CD8-positive, alpha-beta memory T cell (primary cell): ENCODE measurements at regions not wholly inside any gene's neighbourhood (a gene's known extent, or its start where the extent isn't known, plus 50 kb on each side); places are given as distances from the start of the nearest gene placed in this dataset.

ENCODE experiments used
- CTCF ChIA-PET: fragments of 350-600 bp; sonication (Branson Sonifier 250); formaldehyde crosslinking; loops from one replicate; lab custom pipeline; 2021; ENCODE audit warnings: antibody characterized with exemption; lab: Charles Lee
- POLR2A ChIA-PET: fragments of 350-600 bp; sonication (Branson Sonifier 250); formaldehyde crosslinking; loops from one replicate; lab custom pipeline; 2021; ENCODE audit warnings: antibody characterized with exemption; lab: Charles Lee
- DNase-seq, 5 donors: peaks; one replicate each; pipeline versions ENCODE4 v3.0.0 to v3.0.0-alpha.2; 2020 to 2022; ENCODE audit warnings: mixed read lengths in 1 of 5
- H3K27ac ChIP-seq: one replicate; pipeline ENCODE4 v1.7.0; 2013; ENCODE audit warnings: low read depth, mild to moderate bottlenecking, low read length, moderate library complexity
- H3K27me3 ChIP-seq: 2 replicates; pipeline ENCODE4 v1.7.0; 2013; ENCODE audit warnings: low read length, mild to moderate bottlenecking; ENCODE audit not compliant: insufficient read depth, poor library complexity, severe bottlenecking
- H3K36me3 ChIP-seq: 2 replicates; pipeline ENCODE4 v1.7.0; 2013; ENCODE audit warnings: mild to moderate bottlenecking, low read length, moderate library complexity; ENCODE audit not compliant: insufficient read depth
- H3K4me1 ChIP-seq: 2 replicates; pipeline ENCODE4 v1.7.0; 2013; ENCODE audit warnings: mild to moderate bottlenecking, low read length, moderate library complexity; ENCODE audit not compliant: insufficient read depth
- H3K4me3 ChIP-seq: 2 replicates; pipeline ENCODE4 v1.7.0; 2013; ENCODE audit warnings: mild to moderate bottlenecking, low read length
- H3K9me3 ChIP-seq: 2 replicates; pipeline ENCODE4 v1.7.0; 2013; ENCODE audit warnings: mild to moderate bottlenecking, low read length
- H3K27ac Mint-ChIP-seq, 8 donors: one replicate each; pipeline ENCODE4 v1.8.0; 2020 to 2021; ENCODE audit warnings: mixed read lengths in 8 of 8, mild to moderate bottlenecking in 6 of 8, inconsistent platforms in 3 of 8, moderate library complexity in 3 of 8
- H3K27me3 Mint-ChIP-seq, 2 donors: one replicate each; pipeline ENCODE4 v1.8.0; 2020 to 2021; ENCODE audit warnings: mixed read lengths in 2 of 2, mild to moderate bottlenecking in 1 of 2, moderate library complexity in 1 of 2
- H3K36me3 Mint-ChIP-seq, 3 donors: one replicate each; pipeline ENCODE4 v1.8.0; 2020 to 2021; ENCODE audit warnings: mixed read lengths in 3 of 3, inconsistent platforms in 1 of 3, mild to moderate bottlenecking in 1 of 3
- H3K4me1 Mint-ChIP-seq, 3 donors: one replicate each; pipeline ENCODE4 v1.8.0; 2020 to 2021; ENCODE audit warnings: mixed read lengths in 3 of 3, inconsistent platforms in 1 of 3, mild to moderate bottlenecking in 1 of 3
- H3K4me3 Mint-ChIP-seq, 7 donors: one replicate each; pipeline ENCODE4 v1.8.0; 2020 to 2021; ENCODE audit warnings: mixed read lengths in 7 of 7, mild to moderate bottlenecking in 6 of 7, moderate library complexity in 4 of 7, inconsistent platforms in 2 of 7
- H3K9me3 Mint-ChIP-seq, 5 donors: one replicate each; pipeline ENCODE4 v1.8.0; 2020 to 2022; ENCODE audit warnings: mixed read lengths in 5 of 5, mild to moderate bottlenecking in 3 of 5, moderate library complexity in 2 of 5, inconsistent platforms in 1 of 5

DNA sequence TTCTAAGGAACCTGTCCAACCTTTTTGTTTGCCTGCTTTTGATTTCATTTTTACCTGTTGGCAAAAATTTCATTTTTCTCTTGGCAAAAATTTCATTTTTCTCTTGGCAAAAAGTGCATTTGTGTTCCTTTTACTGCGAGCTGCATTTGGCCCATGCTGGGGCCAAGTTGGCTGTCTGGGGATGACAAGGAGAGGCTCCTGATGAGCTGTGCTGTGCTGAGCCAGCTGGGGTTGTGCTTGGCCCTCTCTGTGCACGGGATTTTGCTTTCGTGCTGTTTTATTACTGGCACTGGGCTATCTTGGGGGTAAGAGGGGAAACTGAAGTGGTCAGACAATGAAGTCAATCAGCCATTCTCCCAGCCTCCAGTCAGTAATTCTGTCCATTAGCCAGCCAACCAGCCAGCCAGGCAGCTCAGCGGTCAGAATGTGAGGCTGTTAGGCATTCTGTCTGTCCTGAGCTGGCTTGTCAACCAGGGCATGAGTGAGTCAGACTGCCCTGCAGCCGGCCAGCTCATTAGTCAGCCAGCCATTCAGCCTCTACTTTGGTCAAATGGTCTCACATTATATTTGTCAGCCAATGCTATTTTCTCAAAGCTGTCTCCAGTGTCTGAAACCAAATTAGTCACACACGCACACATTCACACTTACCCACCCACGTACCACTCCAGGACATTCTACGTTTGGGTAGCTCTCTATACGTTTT lies 56.9 kb upstream of the PRPS1 start:
- no peaks in the 10 kb centered on the region for H3K36me3 ChIP-seq
- no peaks in the 10 kb centered on the region for H3K27me3 ChIP-seq
- no peak overlapping the region for H3K4me3 ChIP-seq
- no peak for DNase-seq
- no peaks in the 10 kb centered on the region for H3K4me1 Mint-ChIP-seq
- no peaks in the 10 kb centered on the region for H3K4me1 ChIP-seq
- peaks cover 0 to 6% of the 10 kb centered on the region in 2 donors for H3K27me3 Mint-ChIP-seq
- H3K9me3 ChIP-seq, result no peaks in the 10 kb centered on the region
- peak overlapping the region in 1 of 8 donors; percentile 79 for H3K27ac Mint-ChIP-seq
- no peak overlapping the region for H3K27ac ChIP-seq
- ChIA-PET POLR2A (no interaction called here), CTCF (no interaction called here)
- no peaks in the 10 kb centered on the region for H3K9me3 Mint-ChIP-seq
- H3K36me3 Mint-ChIP-seq, result peaks cover 0 to 2% (median 1%) of the 10 kb centered on the region in 3 donors
- no peak overlapping the region for H3K4me3 Mint-ChIP-seq

DNA sequence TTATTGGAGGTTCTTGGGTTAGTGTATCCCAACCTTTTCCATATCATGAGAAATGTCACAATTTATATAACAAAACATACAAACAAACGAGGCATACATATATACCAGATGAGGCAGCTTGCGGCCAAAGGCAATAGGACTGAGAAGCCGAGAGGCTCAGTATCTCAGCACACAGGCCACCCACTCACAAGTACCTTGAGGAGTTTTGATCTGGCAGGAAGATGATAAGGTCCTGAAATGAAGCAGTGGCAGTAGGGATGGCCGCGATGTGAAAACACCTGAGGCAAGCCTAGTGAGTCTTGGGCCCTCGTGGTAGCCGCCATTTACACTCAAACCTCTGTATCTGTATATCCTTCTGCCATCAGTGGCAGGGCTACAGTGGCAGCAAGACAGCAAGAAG lies 55.3 kb upstream of the PRPS1 start:
- H3K4me1 Mint-ChIP-seq, result no peaks in the 10 kb centered on the region
- H3K4me3 ChIP-seq, result no peak overlapping the region
- CTCF ChIA-PET, result no interaction called here
- no peak overlapping the region for H3K27ac Mint-ChIP-seq
- no peak overlapping the region for H3K27ac ChIP-seq
- no peaks in the 10 kb centered on the region for H3K9me3 Mint-ChIP-seq
- no peaks in the 10 kb centered on the region for H3K4me1 ChIP-seq
- POLR2A ChIA-PET, result no interaction called here
- peaks cover 0 to 5% of the 10 kb centered on the region in 2 donors for H3K27me3 Mint-ChIP-seq
- H3K4me3 Mint-ChIP-seq, result no peak overlapping the region
- H3K36me3 ChIP-seq, result no peaks in the 10 kb centered on the region
- H3K27me3 ChIP-seq, result no peaks in the 10 kb centered on the region
- no peaks in the 10 kb centered on the region for H3K9me3 ChIP-seq
- H3K36me3 Mint-ChIP-seq, result peaks cover 0 to 10% (median 1%) of the 10 kb centered on the region in 3 donors
- no peak for DNase-seq

DNA sequence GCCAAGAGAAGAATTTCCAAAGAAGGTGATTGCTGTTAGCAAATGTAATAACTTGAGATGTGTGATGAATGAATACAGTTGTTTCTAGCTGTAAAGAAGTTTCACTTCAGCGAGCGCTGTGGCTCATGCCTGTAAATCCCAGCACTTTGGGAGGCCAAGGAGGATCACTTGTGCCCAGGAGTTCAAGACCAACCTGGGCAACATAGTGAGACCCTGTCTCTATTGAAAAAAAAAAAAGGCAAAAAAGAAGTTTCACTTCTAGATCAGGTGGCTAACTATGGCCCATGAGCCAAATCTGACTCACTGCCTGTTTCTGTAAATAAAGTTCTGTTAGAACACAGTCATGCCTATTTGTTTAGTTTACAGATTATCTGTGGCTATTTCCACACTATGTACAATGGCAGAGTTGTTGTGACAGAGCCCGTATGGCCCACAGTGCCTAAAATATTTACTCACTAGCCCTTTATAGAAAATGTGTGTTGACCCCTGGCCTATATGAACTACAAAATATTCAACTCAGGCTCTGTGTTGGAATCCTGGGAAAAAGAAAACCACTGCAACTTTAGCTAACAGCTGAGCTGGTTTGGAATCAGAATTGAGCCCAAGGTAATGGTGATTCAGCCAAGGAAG lies 54.1 kb upstream of the PRPS1 start:
- H3K36me3 Mint-ChIP-seq, result peaks cover 0 to 10% (median 1%) of the 10 kb centered on the region in 3 donors
- no peaks in the 10 kb centered on the region for H3K36me3 ChIP-seq
- POLR2A ChIA-PET, result no interaction called here

GRCh38 chrX:107574711-107575110 lies 53.6 kb upstream of the PRPS1 start:
- Histone ChIP-seq H3K27ac (no peak overlapping the region), H3K36me3 (no peaks in the 10 kb centered on the region), H3K27me3 (no peaks in the 10 kb centered on the region), H3K4me3 (no peak overlapping the region), H3K4me1 (no peaks in the 10 kb centered on the region), H3K9me3 (no peaks in the 10 kb centered on the region)
- Mint-ChIP-seq H3K36me3 (peaks cover 0 to 10% (median 1%) of the 10 kb centered on the region in 3 donors), H3K27me3 (peaks cover 0 to 2% of the 10 kb centered on the region in 2 donors), H3K4me1 (no peaks in the 10 kb centered on the region), H3K4me3 (no peak overlapping the region), H3K27ac (no peak overlapping the region), H3K9me3 (no peaks in the 10 kb centered on the region)
- DNase-seq, result no peak
- CTCF ChIA-PET, result no interaction called here
- POLR2A ChIA-PET, result no interaction called here

More for the DNA sequence above, 54.1 kb upstream of the PRPS1 start:
- no peak overlapping the region for H3K4me3 Mint-ChIP-seq
- CTCF ChIA-PET, result no interaction called here
- peaks cover 0 to 5% of the 10 kb centered on the region in 2 donors for H3K27me3 Mint-ChIP-seq
- no peaks in the 10 kb centered on the region for H3K27me3 ChIP-seq
- no peak overlapping the region for H3K4me3 ChIP-seq
- H3K9me3 ChIP-seq, result no peaks in the 10 kb centered on the region
- no peaks in the 10 kb centered on the region for H3K4me1 ChIP-seq
- H3K4me1 Mint-ChIP-seq, result no peaks in the 10 kb centered on the region
- H3K9me3 Mint-ChIP-seq, result no peaks in the 10 kb centered on the region
- no peak overlapping the region for H3K27ac ChIP-seq
- H3K27ac Mint-ChIP-seq, result no peak overlapping the region
- no peak for DNase-seq

DNA sequence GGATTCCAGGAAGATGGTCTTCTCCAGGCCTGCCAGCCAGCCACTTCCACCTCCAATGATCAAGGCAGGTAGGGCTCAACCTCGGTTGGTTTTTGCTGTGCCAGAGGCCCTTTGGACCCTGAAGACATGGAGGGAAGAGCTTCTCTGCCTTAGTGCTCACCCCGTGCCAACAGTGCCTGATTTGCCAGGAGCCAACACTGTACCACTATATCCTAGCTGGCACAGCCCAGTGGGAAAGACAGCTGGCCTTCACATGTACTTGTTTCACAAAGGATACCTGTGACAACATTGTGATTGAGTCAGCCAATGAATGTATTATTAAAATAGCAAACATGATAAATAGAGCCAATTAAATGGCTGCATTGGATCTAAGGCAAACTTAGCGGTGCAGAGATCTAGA lies 51.9 kb upstream of the PRPS1 start:
- no peaks in the 10 kb centered on the region for H3K36me3 ChIP-seq
- no peaks in the 10 kb centered on the region for H3K27me3 Mint-ChIP-seq
- H3K27ac ChIP-seq, result no peak overlapping the region
- H3K4me3 ChIP-seq, result no peak overlapping the region
- no peaks in the 10 kb centered on the region for H3K4me1 Mint-ChIP-seq
- H3K9me3 ChIP-seq, result no peaks in the 10 kb centered on the region
- no peaks in the 10 kb centered on the region for H3K4me1 ChIP-seq
- no peaks in the 10 kb centered on the region for H3K9me3 Mint-ChIP-seq
- CTCF ChIA-PET, result no interaction called here
- H3K36me3 Mint-ChIP-seq, result peaks cover 0 to 10% (median 1%) of the 10 kb centered on the region in 3 donors
- DNase-seq, result no peak
- H3K27ac Mint-ChIP-seq, result no peak overlapping the region
- H3K4me3 Mint-ChIP-seq, result no peak overlapping the region
- POLR2A ChIA-PET, result no interaction called here
- H3K27me3 ChIP-seq, result no peaks in the 10 kb centered on the region

DNA sequence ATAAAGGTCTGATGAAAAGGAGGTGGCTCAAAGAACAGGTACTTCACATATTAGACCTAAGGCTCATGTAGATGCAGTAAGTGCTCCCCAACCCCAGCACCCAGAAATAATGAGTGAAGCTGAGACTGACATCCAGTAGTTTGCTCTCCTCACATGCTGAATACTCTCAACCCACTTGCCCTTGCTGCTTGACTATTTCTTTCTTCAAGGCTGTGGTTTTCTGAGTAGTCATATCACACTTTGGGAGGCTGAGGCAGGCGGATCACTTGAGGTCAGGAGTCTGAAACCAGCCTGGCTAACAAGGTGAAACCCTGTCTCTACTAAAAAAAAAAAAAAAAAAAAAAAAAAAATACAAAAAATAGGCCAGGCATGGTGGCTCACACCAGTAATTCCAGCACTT lies 51.5 kb upstream of the PRPS1 start:
- H3K27ac Mint-ChIP-seq, result no peak overlapping the region
- H3K27me3 Mint-ChIP-seq, result no peaks in the 10 kb centered on the region
- Histone ChIP-seq H3K36me3 (no peaks in the 10 kb centered on the region), H3K4me3 (no peak overlapping the region), H3K4me1 (no peaks in the 10 kb centered on the region), H3K27ac (no peak overlapping the region), H3K9me3 (no peaks in the 10 kb centered on the region), H3K27me3 (no peaks in the 10 kb centered on the region)
- no peaks in the 10 kb centered on the region for H3K9me3 Mint-ChIP-seq
- H3K36me3 Mint-ChIP-seq, result peaks cover 0 to 11% (median 1%) of the 10 kb centered on the region in 3 donors
- no peaks in the 10 kb centered on the region for H3K4me1 Mint-ChIP-seq
- ChIA-PET POLR2A (no interaction called here), CTCF (no interaction called here)
- no peak for DNase-seq
- no peak overlapping the region for H3K4me3 Mint-ChIP-seq

GRCh38 chrX:107577933-107578332 lies 50.4 kb upstream of the PRPS1 start:
- CTCF ChIA-PET, result no interaction called here
- DNase-seq, result no peak
- H3K27ac Mint-ChIP-seq, result no peak overlapping the region
- H3K4me3 ChIP-seq, result no peak overlapping the region
- POLR2A ChIA-PET, result no interaction called here
- no peaks in the 10 kb centered on the region for H3K27me3 Mint-ChIP-seq
- H3K4me1 ChIP-seq, result no peaks in the 10 kb centered on the region
- no peaks in the 10 kb centered on the region for H3K36me3 ChIP-seq
- no peak overlapping the region for H3K4me3 Mint-ChIP-seq
- H3K9me3 ChIP-seq, result no peaks in the 10 kb centered on the region
- peaks cover 0 to 2% (median 0%) of the 10 kb centered on the region in 5 donors for H3K9me3 Mint-ChIP-seq
- H3K27ac ChIP-seq, result no peak overlapping the region
- no peaks in the 10 kb centered on the region for H3K4me1 Mint-ChIP-seq
- peaks cover 0 to 12% (median 1%) of the 10 kb centered on the region in 3 donors for H3K36me3 Mint-ChIP-seq
- no peaks in the 10 kb centered on the region for H3K27me3 ChIP-seq
